GM23248 (cell line): ENCODE measurements at regions not wholly inside any gene's neighbourhood (a gene's known extent, or its start where the extent isn't known, plus 50 kb on each side); places are given as distances from the start of the nearest gene placed in this dataset.

Experiments
- DNase-seq: peaks from one replicate; pipeline ENCODE4 v3.0.0-alpha.2; 2015
- H2AFZ ChIP-seq: fragments of 200-600 bp; sonication (generic); 2 replicates; pipeline ENCODE4 v1.6.1; 2016; ENCODE audit warnings: antibody characterized with exemption
- H3F3A ChIP-seq: fragments of 200-600 bp; sonication (generic); 2 replicates; pipeline ENCODE4 v1.6.1; 2016; ENCODE audit warnings: mild to moderate bottlenecking, antibody characterized with exemption, mixed run types; ENCODE audit not compliant: insufficient read depth
- H3K27ac ChIP-seq: fragments of 200-600 bp; sonication (generic); 2 replicates; pipeline ENCODE4 v1.5.1; 2016; ENCODE audit warnings: mild to moderate bottlenecking
- H3K27me3 ChIP-seq: fragments of 200-600 bp; sonication (generic); replicated peaks from 2 replicates; pipeline ENCODE4 v1.6.1; 2016; ENCODE audit warnings: mild to moderate bottlenecking; ENCODE audit not compliant: insufficient read depth
- H3K36me3 ChIP-seq: fragments of 200-600 bp; sonication (generic); 2 replicates; pipeline ENCODE4 v1.6.1; 2016; ENCODE audit warnings: low read depth, mild to moderate bottlenecking
- H3K4me1 ChIP-seq: fragments of 200-600 bp; sonication (generic); 2 replicates; pipeline ENCODE4 v1.6.1; 2016; ENCODE audit warnings: mild to moderate bottlenecking; ENCODE audit not compliant: insufficient read depth
- H3K4me2 ChIP-seq: fragments of 200-600 bp; sonication (generic); one replicate; pipeline ENCODE4 v1.6.1; 2016; ENCODE audit warnings: mild to moderate bottlenecking; ENCODE audit not compliant: unreplicated experiment
- H3K4me3 ChIP-seq: fragments of 200-600 bp; sonication (generic); 2 replicates; pipeline ENCODE4 v1.5.1; 2016; ENCODE audit warnings: mild to moderate bottlenecking
- H3K79me2 ChIP-seq: fragments of 200-600 bp; sonication (generic); 2 replicates; pipeline ENCODE4 v1.6.1; 2016; ENCODE audit warnings: mild to moderate bottlenecking; ENCODE audit not compliant: insufficient read depth
- H3K9ac ChIP-seq: fragments of 200-600 bp; sonication (generic); 2 replicates; pipeline ENCODE4 v1.6.1; 2016; ENCODE audit warnings: mild to moderate bottlenecking
- H3K9me2 ChIP-seq: fragments of 200-600 bp; sonication (generic); 2 replicates; pipeline ENCODE4 v1.6.1; 2016; ENCODE audit warnings: mixed run types, mild to moderate bottlenecking, moderate library complexity; ENCODE audit not compliant: insufficient read depth
- H3K9me3 ChIP-seq: fragments of 200-600 bp; sonication (generic); one replicate; pipeline ENCODE4 v1.6.1; 2017; ENCODE audit warnings: low read depth
- H4K20me1 ChIP-seq: fragments of 200-600 bp; sonication (generic); 2 replicates; pipeline ENCODE4 v1.6.0; 2016; ENCODE audit not compliant: insufficient read depth
- EZH2 ChIP-seq: fragments of 200-600 bp; sonication (generic); IDR thresholded peaks from 2 replicates; pipeline ENCODE4 v1.6.1; 2018; ENCODE audit warnings: antibody characterized with exemption, mild to moderate bottlenecking; ENCODE audit not compliant: insufficient read depth, poor library complexity, severe bottlenecking
- EZH2phosphoT487 ChIP-seq: fragments of 200-600 bp; sonication (generic); IDR thresholded peaks from 2 replicates; pipeline ENCODE4 v1.6.1; 2018; ENCODE audit warnings: antibody characterized with exemption, moderate library complexity, mild to moderate bottlenecking, low read depth; ENCODE audit not compliant: insufficient read depth
- WGBS, 2 experiments: methylation state at CpG; one replicate each; pipeline ENCODE4 v1.1.6; 2015 to 2017; ENCODE audit warnings: low lambda C conversion rate in 2 of 2, low coverage in 1 of 2; ENCODE audit errors: missing lambda C conversion rate in 2 of 2; 5-methylcytosine and 5-hydroxymethylcytosine counted together
- in situ Hi-C: fragments of 300-500 bp; cut with MboI; formaldehyde crosslinking; loops from 2 replicates; pipeline ENCODE4 v1.15.0; 2020

- no peaks in the 10 kb centered on the region for H3K4me1 ChIP-seq
- H3K4me3 ChIP-seq = no peak overlapping the region
- in situ Hi-C loops = no loop called here
- no peaks in the 10 kb centered on the region for H3K9me3 ChIP-seq
- H3F3A ChIP-seq = no peaks in the 10 kb centered on the region
- DNase-seq = no peak
- no peak overlapping the region for H3K9ac ChIP-seq
- no peaks in the 10 kb centered on the region for H3K36me3 ChIP-seq
- no peak for TF ChIP-seq EZH2phosphoT487
- no peak for TF ChIP-seq EZH2
- no peak overlapping the region for H2AFZ ChIP-seq
- 49 to 51% methylated on average over 11 to 12 of the region's 13 CpGs for WGBS, 2 experiments
- H3K4me2 ChIP-seq = no peak overlapping the region
- H4K20me1 ChIP-seq = no peaks in the 10 kb centered on the region
- peaks cover 17% of the 10 kb centered on the region for H3K27me3 ChIP-seq
- no peak overlapping the region for H3K27ac ChIP-seq
- H3K9me2 ChIP-seq = no peaks in the 10 kb centered on the region
- H3K79me2 ChIP-seq = no peaks in the 10 kb centered on the region
These were observed 59.7 kb upstream of the LMO1 start for GRCh38 chr11:8323161-8323935.

DNA sequence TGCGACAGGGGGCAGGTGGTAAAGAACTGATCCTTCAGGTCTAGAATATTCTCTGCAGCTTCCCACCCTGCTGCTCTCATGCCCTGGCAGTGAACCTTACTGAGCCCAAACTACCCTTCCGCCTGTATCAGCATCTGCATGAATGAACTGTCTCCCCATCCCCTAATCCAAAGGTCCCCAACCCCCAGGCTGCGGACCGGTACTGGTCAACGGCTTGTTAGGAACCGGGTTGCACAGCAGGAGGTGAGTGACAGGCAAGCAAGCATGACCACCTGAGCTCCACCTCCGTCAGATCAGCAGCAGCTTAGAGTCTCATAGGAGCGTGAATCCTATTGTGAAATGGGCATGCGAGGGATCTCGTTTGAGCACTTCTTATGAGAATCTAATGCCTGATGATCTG is 58.2 kb upstream of the LMO1 start:
- 57 to 63% methylated on average over 10 of the region's 10 CpGs for WGBS, 2 experiments
- no peaks in the 10 kb centered on the region for H3F3A ChIP-seq
- H3K4me1 ChIP-seq = no peaks in the 10 kb centered on the region

GRCh38 chr11:8320076-8320475 is 56.4 kb upstream of the LMO1 start:
- Histone ChIP-seq H3K27ac (no peak overlapping the region), H4K20me1 (no peaks in the 10 kb centered on the region), H3K4me2 (no peak overlapping the region), H3K36me3 (no peaks in the 10 kb centered on the region), H2AFZ (no peak overlapping the region), H3K4me3 (no peak overlapping the region), H3K27me3 (peaks cover 15% of the 10 kb centered on the region), H3K9me3 (no peaks in the 10 kb centered on the region), H3F3A (no peaks in the 10 kb centered on the region), H3K9ac (no peak overlapping the region), H3K9me2 (no peaks in the 10 kb centered on the region), H3K79me2 (no peaks in the 10 kb centered on the region), H3K4me1 (no peaks in the 10 kb centered on the region)
- DNase-seq = no peak
- in situ Hi-C loops = no loop called here
- 50 to 57% methylated on average over 5 of the region's 5 CpGs for WGBS, 2 experiments
- no peak for TF ChIP-seq EZH2phosphoT487

More for the DNA sequence above, 58.2 kb upstream of the LMO1 start:
- in situ Hi-C loops = no loop called here
- Histone ChIP-seq H3K27me3 (peaks cover 11% of the 10 kb centered on the region), H3K36me3 (no peaks in the 10 kb centered on the region), H2AFZ (no peak overlapping the region), H3K4me2 (no peak overlapping the region), H3K9me3 (no peaks in the 10 kb centered on the region), H3K9me2 (no peaks in the 10 kb centered on the region), H3K27ac (no peak overlapping the region), H3K4me3 (no peak overlapping the region), H3K79me2 (no peaks in the 10 kb centered on the region), H4K20me1 (no peaks in the 10 kb centered on the region), H3K9ac (no peak overlapping the region)
- no peak for DNase-seq
- TF ChIP-seq EZH2phosphoT487 (no peak), EZH2 (no peak)

DNA sequence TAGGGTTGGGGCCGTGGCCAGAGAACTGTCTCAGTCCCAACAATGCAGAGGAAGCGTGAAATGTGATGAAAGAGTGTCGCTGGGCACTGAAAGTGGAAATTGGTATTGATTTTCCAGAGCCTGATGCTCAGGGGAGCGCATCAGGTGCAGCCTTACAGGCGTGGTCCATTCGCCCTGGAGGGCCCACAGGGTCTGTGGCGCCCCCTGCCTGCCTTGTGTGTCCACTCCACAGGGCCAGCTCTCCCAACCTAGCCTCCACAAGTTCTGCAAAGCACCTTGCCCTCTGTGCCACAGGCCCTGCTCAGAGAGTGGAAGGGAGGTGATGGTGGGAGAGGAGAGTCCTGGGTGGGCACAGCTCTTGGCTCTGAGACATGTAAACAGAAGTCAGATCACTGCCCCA is 54.9 kb upstream of the LMO1 start:
- H3K79me2 ChIP-seq = no peaks in the 10 kb centered on the region
- no peak overlapping the region for H3K9ac ChIP-seq
- TF ChIP-seq EZH2 (no peak), EZH2phosphoT487 (no peak)
- H3F3A ChIP-seq = no peaks in the 10 kb centered on the region
- H4K20me1 ChIP-seq = no peaks in the 10 kb centered on the region
- no peak overlapping the region for H2AFZ ChIP-seq
- 35 to 47% methylated on average over 7 of the region's 7 CpGs for WGBS, 2 experiments
- no peaks in the 10 kb centered on the region for H3K9me3 ChIP-seq
- DNase-seq = no peak
- in situ Hi-C loops = no loop called here
- no peaks in the 10 kb centered on the region for H3K9me2 ChIP-seq
- peaks cover 12% of the 10 kb centered on the region for H3K27me3 ChIP-seq
- H3K36me3 ChIP-seq = no peaks in the 10 kb centered on the region
- H3K27ac ChIP-seq = no peak overlapping the region
- no peaks in the 10 kb centered on the region for H3K4me1 ChIP-seq
- H3K4me3 ChIP-seq = no peak overlapping the region
- no peak overlapping the region for H3K4me2 ChIP-seq
